B cell (primary cell): ENCODE measurements at regions not wholly inside any gene's neighbourhood (a gene's known extent, or its start where the extent isn't known, plus 50 kb on each side); places are given as distances from the start of the nearest gene placed in this dataset.
"Not testable (repeated sequence)": the region's sequence is repeated elsewhere in the genome, so short reads cannot be mapped to it uniquely, and the experiment has no call there.

Source experiments
- CTCF ChIP-seq: fragments of 200-600 bp; IDR thresholded peaks from one replicate; pipeline ENCODE4 v1.8.0; 2022; ENCODE audit warnings: antibody characterized with exemption, mild to moderate bottlenecking
- EZH2 ChIP-seq: IDR thresholded peaks from 2 replicates; pipeline ENCODE4 v1.6.1; 2012; ENCODE audit warnings: borderline replicate concordance, low read depth, mild to moderate bottlenecking, moderate library complexity, low read length; ENCODE audit not compliant: insufficient read depth, poor library complexity, severe bottlenecking

GRCh38 chr1:101123904-101124303 lies 98.3 kb upstream of the DPH5 start:
- not testable (repeated sequence) for TF ChIP-seq CTCF, EZH2
